GM23338 (cell line): ENCODE measurements at regions not wholly inside any gene's neighbourhood (a gene's known extent, or its start where the extent isn't known, plus 50 kb on each side); places are given as distances from the start of the nearest gene placed in this dataset.

Experiments used
- ATAC-seq: fragments of 200-7000 bp; cut with Tn5 transposase; 3 replicates; pipeline ENCODE4 v1.9.1; 2020
- DNase-seq: peaks from one replicate; pipeline ENCODE4 v3.0.0-alpha.2; 2015; ENCODE audit warnings: low spot score
- H2AFZ ChIP-seq: fragments of 200-600 bp; sonication (generic); 2 replicates; pipeline ENCODE4 v1.8.0; 2016; ENCODE audit warnings: antibody characterized with exemption, mild to moderate bottlenecking, moderate library complexity
- H3F3A ChIP-seq: fragments of 200-600 bp; sonication (generic); replicated peaks from 2 replicates; pipeline ENCODE4 v1.8.0; 2017; ENCODE audit warnings: antibody characterized with exemption, mixed run types, low read depth
- H3K27ac ChIP-seq: fragments of 200-600 bp; sonication (generic); 2 replicates; pipeline ENCODE4 v1.6.1; 2016; ENCODE audit warnings: low read depth
- H3K27me3 ChIP-seq: fragments of 200-600 bp; sonication (generic); 2 replicates; pipeline ENCODE4 v1.8.0; 2016; ENCODE audit warnings: mild to moderate bottlenecking, mixed run types, moderate library complexity; ENCODE audit not compliant: insufficient read depth
- H3K36me3 ChIP-seq: fragments of 200-600 bp; sonication (generic); 2 replicates; pipeline ENCODE4 v1.8.0; 2016; ENCODE audit warnings: mild to moderate bottlenecking; ENCODE audit not compliant: insufficient read depth
- H3K4me1 ChIP-seq: fragments of 200-600 bp; sonication (generic); 2 replicates; pipeline ENCODE4 v1.8.0; 2016; ENCODE audit warnings: mild to moderate bottlenecking, moderate library complexity; ENCODE audit not compliant: insufficient read depth
- H3K4me2 ChIP-seq: fragments of 200-600 bp; sonication (generic); 2 replicates; pipeline ENCODE4 v1.7.1; 2017; ENCODE audit warnings: mixed run types
- H3K4me3 ChIP-seq: fragments of 200-600 bp; sonication (generic); 2 replicates; pipeline ENCODE4 v1.6.1; 2016; ENCODE audit warnings: mixed run types
- H3K79me2 ChIP-seq: fragments of 200-600 bp; sonication (generic); replicated peaks from 2 replicates; pipeline ENCODE4 v1.8.0; 2017; ENCODE audit warnings: mild to moderate bottlenecking; ENCODE audit not compliant: insufficient read depth
- H3K9me2 ChIP-seq: fragments of 200-600 bp; sonication (generic); 2 replicates; pipeline ENCODE4 v1.8.0; 2017; ENCODE audit not compliant: insufficient read depth
- H4K20me1 ChIP-seq: fragments of 200-600 bp; sonication (generic); replicated peaks from 2 replicates; pipeline ENCODE4 v1.8.0; 2017; ENCODE audit warnings: mild to moderate bottlenecking; ENCODE audit not compliant: insufficient read depth
- H3K27ac Mint-ChIP-seq: 2 replicates; pipeline ENCODE4 v1.8.0; 2020; ENCODE audit warnings: inconsistent platforms, mild to moderate bottlenecking, moderate library complexity, mixed read lengths
- H3K27me3 Mint-ChIP-seq: 3 replicates; pipeline ENCODE4 v1.8.0; 2022; ENCODE audit warnings: low read depth, mild to moderate bottlenecking, moderate library complexity, mixed read lengths, inconsistent platforms; ENCODE audit not compliant: insufficient read depth, poor library complexity
- H3K36me3 Mint-ChIP-seq: 3 replicates; pipeline ENCODE4 v1.8.0; 2021; ENCODE audit warnings: low read depth, mild to moderate bottlenecking, inconsistent platforms, moderate library complexity, mixed read lengths
- H3K4me1 Mint-ChIP-seq: 3 replicates; pipeline ENCODE4 v1.8.0; 2020; ENCODE audit warnings: mild to moderate bottlenecking, inconsistent platforms, mixed read lengths
- H3K4me3 Mint-ChIP-seq: 3 replicates; pipeline ENCODE4 v1.8.0; 2021; ENCODE audit warnings: moderate library complexity, mild to moderate bottlenecking, inconsistent platforms, mixed read lengths
- H3K9me3 Mint-ChIP-seq: 3 replicates; pipeline ENCODE4 v1.8.0; 2020; ENCODE audit warnings: moderate library complexity, mild to moderate bottlenecking, inconsistent platforms, mixed read lengths
- CREB1 ChIP-seq: fragments of 250-450 bp; sonication (Bioruptor Pico); IDR thresholded peaks from 2 replicates; pipeline ENCODE4 v1.5.0; 2020; ENCODE audit warnings: low read depth, mild to moderate bottlenecking, moderate library complexity
- EZH2 ChIP-seq: fragments of 200-600 bp; sonication (generic); IDR thresholded peaks from one replicate; pipeline ENCODE4 v1.8.0; 2017; ENCODE audit warnings: antibody characterized with exemption, mild to moderate bottlenecking, low read depth; ENCODE audit not compliant: unreplicated experiment
- JUNB ChIP-seq: IDR thresholded peaks from one replicate; pipeline ENCODE4 v1.6.1; 2016; ENCODE audit warnings: antibody characterized with exemption; ENCODE audit not compliant: unreplicated experiment
- NANOG ChIP-seq: IDR thresholded peaks from 2 replicates; pipeline ENCODE4 v1.6.1; 2016; ENCODE audit warnings: antibody characterized with exemption, borderline replicate concordance
- POLR2AphosphoS5 ChIP-seq: IDR thresholded peaks from 2 replicates; pipeline ENCODE4 v1.6.1; 2016; ENCODE audit warnings: antibody characterized with exemption, low read depth
- STAT1 ChIP-seq: IDR thresholded peaks from one replicate; pipeline ENCODE4 v1.6.1; 2016; ENCODE audit warnings: antibody characterized with exemption; ENCODE audit not compliant: unreplicated experiment
- ZNF114 ChIP-seq: fragments of 250-450 bp; sonication (Bioruptor Pico); IDR thresholded peaks from 2 replicates; pipeline ENCODE4 v1.5.0; 2020; ENCODE audit warnings: mild to moderate bottlenecking, moderate library complexity
- ZNF331 ChIP-seq: fragments of 250-450 bp; sonication (Bioruptor Pico); IDR thresholded peaks from 2 replicates; pipeline ENCODE4 v1.5.0; 2020; ENCODE audit warnings: low read depth, mild to moderate bottlenecking, moderate library complexity
- TF ChIP-seq, protein P1 (sequence below): IDR thresholded peaks from one replicate; pipeline ENCODE4 v1.6.1; 2018; ENCODE audit warnings: antibody characterized with exemption; ENCODE audit not compliant: unreplicated experiment
- TF ChIP-seq, protein P2 (sequence below), 2 experiments: fragments of 200-600 bp in 1 of 2; sonication (generic) in 1 of 2; conservative IDR thresholded peaks; 2 replicates each; pipeline versions ENCODE4 v1.5.1 to v1.6.1; 2016 to 2017; ENCODE audit warnings: antibody characterized with exemption in 2 of 2, low read depth in 2 of 2, mild to moderate bottlenecking in 2 of 2, moderate library complexity in 1 of 2
- TF ChIP-seq, protein P3 (sequence below): IDR thresholded peaks from 2 replicates; pipeline ENCODE4 v1.6.1; 2016; ENCODE audit warnings: antibody characterized with exemption
- TF ChIP-seq, protein P4 (sequence below): fragments of 250-450 bp; sonication (Bioruptor Pico); IDR thresholded peaks from 2 replicates; pipeline ENCODE4 v1.5.0; 2020; ENCODE audit warnings: mild to moderate bottlenecking, moderate library complexity

DNA sequence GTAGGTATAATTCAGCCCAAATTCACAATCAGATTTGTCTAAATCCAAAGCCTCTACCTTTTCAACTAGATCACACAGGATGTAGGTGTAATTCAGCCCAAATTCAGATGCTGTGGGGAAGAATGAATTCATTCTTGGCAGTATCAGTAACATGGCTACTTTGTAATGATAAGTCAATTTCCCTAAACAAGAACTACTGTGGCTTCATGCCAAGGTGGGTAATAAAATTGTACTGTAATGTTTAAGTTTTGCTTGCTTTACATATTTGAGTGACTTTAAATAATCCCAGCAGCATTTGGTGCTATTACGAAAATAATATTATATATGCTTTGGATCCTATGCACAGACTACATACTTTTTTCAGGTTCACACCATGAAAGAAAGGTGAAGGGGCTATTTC is 239.1 kb downstream of the HDGFL1 start:
- no peaks in the 10 kb centered on the region for H3F3A ChIP-seq
- Mint-ChIP-seq H3K27me3 (no peaks in the 10 kb centered on the region), H3K4me3 (no peak overlapping the region), H3K27ac (no peak overlapping the region), H3K9me3 (no peaks in the 10 kb centered on the region), H3K4me1 (peaks cover 18% of the 10 kb centered on the region), H3K36me3 (no peaks in the 10 kb centered on the region)
- TF ChIP-seq ZNF114 (CRISPR knock-in tag) = no peak
- TF ChIP-seq ZNF331 = no peak
- TF ChIP-seq POLR2AphosphoS5 = no peak
- TF ChIP-seq STAT1 = no peak
- TF ChIP-seq, protein P1, sequence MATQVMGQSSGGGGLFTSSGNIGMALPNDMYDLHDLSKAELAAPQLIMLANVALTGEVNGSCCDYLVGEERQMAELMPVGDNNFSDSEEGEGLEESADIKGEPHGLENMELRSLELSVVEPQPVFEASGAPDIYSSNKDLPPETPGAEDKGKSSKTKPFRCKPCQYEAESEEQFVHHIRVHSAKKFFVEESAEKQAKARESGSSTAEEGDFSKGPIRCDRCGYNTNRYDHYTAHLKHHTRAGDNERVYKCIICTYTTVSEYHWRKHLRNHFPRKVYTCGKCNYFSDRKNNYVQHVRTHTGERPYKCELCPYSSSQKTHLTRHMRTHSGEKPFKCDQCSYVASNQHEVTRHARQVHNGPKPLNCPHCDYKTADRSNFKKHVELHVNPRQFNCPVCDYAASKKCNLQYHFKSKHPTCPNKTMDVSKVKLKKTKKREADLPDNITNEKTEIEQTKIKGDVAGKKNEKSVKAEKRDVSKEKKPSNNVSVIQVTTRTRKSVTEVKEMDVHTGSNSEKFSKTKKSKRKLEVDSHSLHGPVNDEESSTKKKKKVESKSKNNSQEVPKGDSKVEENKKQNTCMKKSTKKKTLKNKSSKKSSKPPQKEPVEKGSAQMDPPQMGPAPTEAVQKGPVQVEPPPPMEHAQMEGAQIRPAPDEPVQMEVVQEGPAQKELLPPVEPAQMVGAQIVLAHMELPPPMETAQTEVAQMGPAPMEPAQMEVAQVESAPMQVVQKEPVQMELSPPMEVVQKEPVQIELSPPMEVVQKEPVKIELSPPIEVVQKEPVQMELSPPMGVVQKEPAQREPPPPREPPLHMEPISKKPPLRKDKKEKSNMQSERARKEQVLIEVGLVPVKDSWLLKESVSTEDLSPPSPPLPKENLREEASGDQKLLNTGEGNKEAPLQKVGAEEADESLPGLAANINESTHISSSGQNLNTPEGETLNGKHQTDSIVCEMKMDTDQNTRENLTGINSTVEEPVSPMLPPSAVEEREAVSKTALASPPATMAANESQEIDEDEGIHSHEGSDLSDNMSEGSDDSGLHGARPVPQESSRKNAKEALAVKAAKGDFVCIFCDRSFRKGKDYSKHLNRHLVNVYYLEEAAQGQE = no peak
- no peak for TF ChIP-seq JUNB
- TF ChIP-seq, protein P2, sequence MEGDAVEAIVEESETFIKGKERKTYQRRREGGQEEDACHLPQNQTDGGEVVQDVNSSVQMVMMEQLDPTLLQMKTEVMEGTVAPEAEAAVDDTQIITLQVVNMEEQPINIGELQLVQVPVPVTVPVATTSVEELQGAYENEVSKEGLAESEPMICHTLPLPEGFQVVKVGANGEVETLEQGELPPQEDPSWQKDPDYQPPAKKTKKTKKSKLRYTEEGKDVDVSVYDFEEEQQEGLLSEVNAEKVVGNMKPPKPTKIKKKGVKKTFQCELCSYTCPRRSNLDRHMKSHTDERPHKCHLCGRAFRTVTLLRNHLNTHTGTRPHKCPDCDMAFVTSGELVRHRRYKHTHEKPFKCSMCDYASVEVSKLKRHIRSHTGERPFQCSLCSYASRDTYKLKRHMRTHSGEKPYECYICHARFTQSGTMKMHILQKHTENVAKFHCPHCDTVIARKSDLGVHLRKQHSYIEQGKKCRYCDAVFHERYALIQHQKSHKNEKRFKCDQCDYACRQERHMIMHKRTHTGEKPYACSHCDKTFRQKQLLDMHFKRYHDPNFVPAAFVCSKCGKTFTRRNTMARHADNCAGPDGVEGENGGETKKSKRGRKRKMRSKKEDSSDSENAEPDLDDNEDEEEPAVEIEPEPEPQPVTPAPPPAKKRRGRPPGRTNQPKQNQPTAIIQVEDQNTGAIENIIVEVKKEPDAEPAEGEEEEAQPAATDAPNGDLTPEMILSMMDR (conservative IDR thresholded peaks at IDR 0.05; ENCODE audit: low read depth in 2 of 2) = no peak
- TF ChIP-seq, protein P3, sequence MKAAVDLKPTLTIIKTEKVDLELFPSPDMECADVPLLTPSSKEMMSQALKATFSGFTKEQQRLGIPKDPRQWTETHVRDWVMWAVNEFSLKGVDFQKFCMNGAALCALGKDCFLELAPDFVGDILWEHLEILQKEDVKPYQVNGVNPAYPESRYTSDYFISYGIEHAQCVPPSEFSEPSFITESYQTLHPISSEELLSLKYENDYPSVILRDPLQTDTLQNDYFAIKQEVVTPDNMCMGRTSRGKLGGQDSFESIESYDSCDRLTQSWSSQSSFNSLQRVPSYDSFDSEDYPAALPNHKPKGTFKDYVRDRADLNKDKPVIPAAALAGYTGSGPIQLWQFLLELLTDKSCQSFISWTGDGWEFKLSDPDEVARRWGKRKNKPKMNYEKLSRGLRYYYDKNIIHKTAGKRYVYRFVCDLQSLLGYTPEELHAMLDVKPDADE = no peak
- no peak for TF ChIP-seq CREB1 (CRISPR knock-in tag)
- no peak for TF ChIP-seq NANOG
- no peak for TF ChIP-seq EZH2
- TF ChIP-seq, protein P4, sequence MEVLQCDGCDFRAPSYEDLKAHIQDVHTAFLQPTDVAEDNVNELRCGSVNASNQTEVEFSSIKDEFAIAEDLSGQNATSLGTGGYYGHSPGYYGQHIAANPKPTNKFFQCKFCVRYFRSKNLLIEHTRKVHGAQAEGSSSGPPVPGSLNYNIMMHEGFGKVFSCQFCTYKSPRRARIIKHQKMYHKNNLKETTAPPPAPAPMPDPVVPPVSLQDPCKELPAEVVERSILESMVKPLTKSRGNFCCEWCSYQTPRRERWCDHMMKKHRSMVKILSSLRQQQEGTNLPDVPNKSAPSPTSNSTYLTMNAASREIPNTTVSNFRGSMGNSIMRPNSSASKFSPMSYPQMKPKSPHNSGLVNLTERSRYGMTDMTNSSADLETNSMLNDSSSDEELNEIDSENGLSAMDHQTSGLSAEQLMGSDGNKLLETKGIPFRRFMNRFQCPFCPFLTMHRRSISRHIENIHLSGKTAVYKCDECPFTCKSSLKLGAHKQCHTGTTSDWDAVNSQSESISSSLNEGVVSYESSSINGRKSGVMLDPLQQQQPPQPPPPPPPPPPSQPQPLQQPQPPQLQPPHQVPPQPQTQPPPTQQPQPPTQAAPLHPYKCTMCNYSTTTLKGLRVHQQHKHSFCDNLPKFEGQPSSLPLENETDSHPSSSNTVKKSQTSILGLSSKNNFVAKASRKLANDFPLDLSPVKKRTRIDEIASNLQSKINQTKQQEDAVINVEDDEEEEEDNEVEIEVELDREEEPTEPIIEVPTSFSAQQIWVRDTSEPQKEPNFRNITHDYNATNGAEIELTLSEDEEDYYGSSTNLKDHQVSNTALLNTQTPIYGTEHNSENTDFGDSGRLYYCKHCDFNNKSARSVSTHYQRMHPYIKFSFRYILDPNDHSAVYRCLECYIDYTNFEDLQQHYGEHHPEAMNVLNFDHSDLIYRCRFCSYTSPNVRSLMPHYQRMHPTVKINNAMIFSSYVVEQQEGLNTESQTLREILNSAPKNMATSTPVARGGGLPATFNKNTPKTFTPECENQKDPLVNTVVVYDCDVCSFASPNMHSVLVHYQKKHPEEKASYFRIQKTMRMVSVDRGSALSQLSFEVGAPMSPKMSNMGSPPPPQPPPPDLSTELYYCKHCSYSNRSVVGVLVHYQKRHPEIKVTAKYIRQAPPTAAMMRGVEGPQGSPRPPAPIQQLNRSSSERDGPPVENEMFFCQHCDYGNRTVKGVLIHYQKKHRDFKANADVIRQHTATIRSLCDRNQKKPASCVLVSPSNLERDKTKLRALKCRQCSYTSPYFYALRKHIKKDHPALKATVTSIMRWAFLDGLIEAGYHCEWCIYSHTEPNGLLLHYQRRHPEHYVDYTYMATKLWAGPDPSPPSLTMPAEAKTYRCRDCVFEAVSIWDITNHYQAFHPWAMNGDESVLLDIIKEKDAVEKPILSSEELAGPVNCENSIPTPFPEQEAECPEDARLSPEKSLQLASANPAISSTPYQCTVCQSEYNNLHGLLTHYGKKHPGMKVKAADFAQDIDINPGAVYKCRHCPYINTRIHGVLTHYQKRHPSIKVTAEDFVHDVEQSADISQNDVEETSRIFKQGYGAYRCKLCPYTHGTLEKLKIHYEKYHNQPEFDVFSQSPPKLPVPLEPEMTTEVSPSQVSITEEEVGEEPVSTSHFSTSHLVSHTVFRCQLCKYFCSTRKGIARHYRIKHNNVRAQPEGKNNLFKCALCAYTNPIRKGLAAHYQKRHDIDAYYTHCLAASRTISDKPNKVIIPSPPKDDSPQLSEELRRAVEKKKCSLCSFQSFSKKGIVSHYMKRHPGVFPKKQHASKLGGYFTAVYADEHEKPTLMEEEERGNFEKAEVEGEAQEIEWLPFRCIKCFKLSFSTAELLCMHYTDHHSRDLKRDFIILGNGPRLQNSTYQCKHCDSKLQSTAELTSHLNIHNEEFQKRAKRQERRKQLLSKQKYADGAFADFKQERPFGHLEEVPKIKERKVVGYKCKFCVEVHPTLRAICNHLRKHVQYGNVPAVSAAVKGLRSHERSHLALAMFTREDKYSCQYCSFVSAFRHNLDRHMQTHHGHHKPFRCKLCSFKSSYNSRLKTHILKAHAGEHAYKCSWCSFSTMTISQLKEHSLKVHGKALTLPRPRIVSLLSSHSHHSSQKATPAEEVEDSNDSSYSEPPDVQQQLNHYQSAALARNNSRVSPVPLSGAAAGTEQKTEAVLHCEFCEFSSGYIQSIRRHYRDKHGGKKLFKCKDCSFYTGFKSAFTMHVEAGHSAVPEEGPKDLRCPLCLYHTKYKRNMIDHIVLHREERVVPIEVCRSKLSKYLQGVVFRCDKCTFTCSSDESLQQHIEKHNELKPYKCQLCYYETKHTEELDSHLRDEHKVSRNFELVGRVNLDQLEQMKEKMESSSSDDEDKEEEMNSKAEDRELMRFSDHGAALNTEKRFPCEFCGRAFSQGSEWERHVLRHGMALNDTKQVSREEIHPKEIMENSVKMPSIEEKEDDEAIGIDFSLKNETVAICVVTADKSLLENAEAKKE (CRISPR knock-in tag) = no peak
- H3K4me3 ChIP-seq = no peak overlapping the region
- no peaks in the 10 kb centered on the region for H3K9me2 ChIP-seq
- no peak for DNase-seq
- peaks cover 13% of the 10 kb centered on the region for H3K4me1 ChIP-seq
- H4K20me1 ChIP-seq = no peaks in the 10 kb centered on the region
- no peaks in the 10 kb centered on the region for H3K36me3 ChIP-seq
- H3K4me2 ChIP-seq = no peak overlapping the region
- no peaks in the 10 kb centered on the region for H3K79me2 ChIP-seq
- no peak for ATAC-seq
- no peaks in the 10 kb centered on the region for H3K27me3 ChIP-seq
- H2AFZ ChIP-seq = no peak overlapping the region
- no peak overlapping the region for H3K27ac ChIP-seq
